ENCODE measurements at regions not wholly inside any gene's neighbourhood (a gene's known extent, or its start where the extent isn't known, plus 50 kb on each side); places are given as distances from the start of the nearest gene placed in this dataset.

- ChIA-PET CTCF (no interaction called here), POLR2A (interaction anchor here (0.6 to 0.9 kb wide), 5 partner anchors 53 to 106 kb away, joined by 3 to 6 read pairs (median 3); partner anchors contain the start of gene CD44)
- H3K4me3 ChIP-seq (ENCODE audit: low read depth, low read length) = no peak overlapping the region; the same call in 1 of the 2 replicates
Measured at GRCh38 chr11:35082321-35083180, 56.4 kb upstream of the CD44 start.

GRCh38 chr11:35083181-35083430 lies 55.9 kb upstream of the CD44 start:
- Histone ChIP-seq H3K9me3 (ENCODE audit: control insufficient read depth, insufficient read depth, low read length) (no peaks in the 10 kb centered on the region), H3K27ac (ENCODE audit: low read depth, low read length) (peak overlapping the region; percentile 83), H3K4me3 (ENCODE audit: low read depth, low read length) (no peak overlapping the region), H3K27me3 (ENCODE audit: control insufficient read depth, insufficient read depth, low read length) (no peaks in the 10 kb centered on the region)
- TF ChIP-seq, protein P1, sequence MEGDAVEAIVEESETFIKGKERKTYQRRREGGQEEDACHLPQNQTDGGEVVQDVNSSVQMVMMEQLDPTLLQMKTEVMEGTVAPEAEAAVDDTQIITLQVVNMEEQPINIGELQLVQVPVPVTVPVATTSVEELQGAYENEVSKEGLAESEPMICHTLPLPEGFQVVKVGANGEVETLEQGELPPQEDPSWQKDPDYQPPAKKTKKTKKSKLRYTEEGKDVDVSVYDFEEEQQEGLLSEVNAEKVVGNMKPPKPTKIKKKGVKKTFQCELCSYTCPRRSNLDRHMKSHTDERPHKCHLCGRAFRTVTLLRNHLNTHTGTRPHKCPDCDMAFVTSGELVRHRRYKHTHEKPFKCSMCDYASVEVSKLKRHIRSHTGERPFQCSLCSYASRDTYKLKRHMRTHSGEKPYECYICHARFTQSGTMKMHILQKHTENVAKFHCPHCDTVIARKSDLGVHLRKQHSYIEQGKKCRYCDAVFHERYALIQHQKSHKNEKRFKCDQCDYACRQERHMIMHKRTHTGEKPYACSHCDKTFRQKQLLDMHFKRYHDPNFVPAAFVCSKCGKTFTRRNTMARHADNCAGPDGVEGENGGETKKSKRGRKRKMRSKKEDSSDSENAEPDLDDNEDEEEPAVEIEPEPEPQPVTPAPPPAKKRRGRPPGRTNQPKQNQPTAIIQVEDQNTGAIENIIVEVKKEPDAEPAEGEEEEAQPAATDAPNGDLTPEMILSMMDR (IDR thresholded peaks at IDR 0.05; ENCODE audit: low read depth, low read length) = no peak
- ChIA-PET POLR2A (interaction anchor here (0.9 to 1.0 kb wide), 2 partner anchors 58 to 106 kb away, joined by 3 read pairs; no protein-coding TSS in a partner anchor), CTCF (no interaction called here)
- DNase-seq (ENCODE audit: low read depth, low spot score) = no peak

More at GRCh38 chr11:35082321-35083180, 56.4 kb upstream of the CD44 start:
- no peak for DNase-seq (ENCODE audit: low read depth, low spot score)
- peak overlapping the region; percentile 83 for H3K27ac ChIP-seq (ENCODE audit: low read depth, low read length)
- TF ChIP-seq, protein P1 (IDR thresholded peaks at IDR 0.05; ENCODE audit: low read depth, low read length) = no peak
- no peaks in the 10 kb centered on the region for H3K27me3 ChIP-seq (ENCODE audit: control insufficient read depth, insufficient read depth, low read length)
- H3K9me3 ChIP-seq (ENCODE audit: control insufficient read depth, insufficient read depth, low read length) = no peaks in the 10 kb centered on the region

GRCh38 chr11:35083431-35084238 lies 55.3 kb upstream of the CD44 start:
- H3K27me3 ChIP-seq (ENCODE audit: control insufficient read depth, insufficient read depth, low read length) = no peaks in the 10 kb centered on the region
- no peak overlapping the region for H3K4me3 ChIP-seq (ENCODE audit: low read depth, low read length)
- DNase-seq (ENCODE audit: low read depth, low spot score) = peak; percentile 88
- TF ChIP-seq, protein P1 (IDR thresholded peaks at IDR 0.05; ENCODE audit: low read depth, low read length) = no peak
- H3K9me3 ChIP-seq (ENCODE audit: control insufficient read depth, insufficient read depth, low read length) = no peaks in the 10 kb centered on the region
- H3K27ac ChIP-seq (ENCODE audit: low read depth, low read length) = peak overlapping the region; percentile 83
- ChIA-PET POLR2A (interaction anchor here (0.9 to 1.0 kb wide), 2 partner anchors 57 to 106 kb away, joined by 3 read pairs; no protein-coding TSS in a partner anchor), CTCF (no interaction called here)

- H3K9me3 ChIP-seq (ENCODE audit: control insufficient read depth, insufficient read depth, low read length) = no peaks in the 10 kb centered on the region
- H3K4me3 ChIP-seq (ENCODE audit: low read depth, low read length) = no peak overlapping the region
- no peak overlapping the region for H3K27ac ChIP-seq (ENCODE audit: low read depth, low read length)
- ChIA-PET CTCF (no interaction called here), POLR2A (no interaction called here)
- no peaks in the 10 kb centered on the region for H3K27me3 ChIP-seq (ENCODE audit: control insufficient read depth, insufficient read depth, low read length)
- no peak for DNase-seq (ENCODE audit: low read depth, low spot score)
- TF ChIP-seq, protein P1 (IDR thresholded peaks at IDR 0.05; ENCODE audit: low read depth, low read length) = no peak
Measured at GRCh38 chr11:35084817-35085440, 54.0 kb upstream of the CD44 start.

Data from AG04450 (cell line).